D721Med (cell line): ENCODE measurements at regions not wholly inside any gene's neighbourhood (a gene's known extent, or its start where the extent isn't known, plus 50 kb on each side); places are given as distances from the start of the nearest gene placed in this dataset.
"Not testable (repeated sequence)": the region's sequence is repeated elsewhere in the genome, so short reads cannot be mapped to it uniquely, and the experiment has no call there.

Experiments used
- DNase-seq: peaks from one replicate; pipeline ENCODE4 v3.0.0; 2011; ENCODE audit warnings: low spot score; ENCODE audit not compliant: insufficient read length
- FAIRE-seq: peaks from 2 replicates; lab custom pipeline; 2011; peaks lifted over from hg19 to GRCh38; lab: Jason Lieb, UNC
- TF ChIP-seq, protein P1 (sequence below): IDR thresholded peaks from 2 replicates; pipeline ENCODE4 v1.5.1; 2012; ENCODE audit warnings: mild to moderate bottlenecking, control low read depth; ENCODE audit not compliant: insufficient read depth; ENCODE audit errors: missing control alignments

DNA sequence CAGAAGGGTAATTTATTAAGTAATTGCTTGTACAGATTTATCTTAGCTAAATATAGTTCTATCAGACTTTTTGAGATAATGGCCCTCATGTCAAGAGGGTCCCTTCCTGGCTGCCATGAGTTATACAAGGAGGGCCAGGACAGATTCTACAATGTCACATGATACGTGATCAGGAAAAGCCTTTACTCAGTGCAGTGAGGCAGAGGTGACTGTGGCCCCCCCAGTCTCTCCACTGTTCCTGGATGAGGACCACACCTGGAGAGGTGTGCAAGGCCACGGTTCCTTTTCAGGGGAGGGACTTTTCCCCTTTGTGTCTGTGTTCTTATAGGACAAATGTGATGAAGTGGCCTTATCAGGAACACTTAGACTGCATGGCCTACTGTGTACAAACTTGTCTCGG, 54.3 kb upstream of the LRCH1 start:
- TF ChIP-seq, protein P1, sequence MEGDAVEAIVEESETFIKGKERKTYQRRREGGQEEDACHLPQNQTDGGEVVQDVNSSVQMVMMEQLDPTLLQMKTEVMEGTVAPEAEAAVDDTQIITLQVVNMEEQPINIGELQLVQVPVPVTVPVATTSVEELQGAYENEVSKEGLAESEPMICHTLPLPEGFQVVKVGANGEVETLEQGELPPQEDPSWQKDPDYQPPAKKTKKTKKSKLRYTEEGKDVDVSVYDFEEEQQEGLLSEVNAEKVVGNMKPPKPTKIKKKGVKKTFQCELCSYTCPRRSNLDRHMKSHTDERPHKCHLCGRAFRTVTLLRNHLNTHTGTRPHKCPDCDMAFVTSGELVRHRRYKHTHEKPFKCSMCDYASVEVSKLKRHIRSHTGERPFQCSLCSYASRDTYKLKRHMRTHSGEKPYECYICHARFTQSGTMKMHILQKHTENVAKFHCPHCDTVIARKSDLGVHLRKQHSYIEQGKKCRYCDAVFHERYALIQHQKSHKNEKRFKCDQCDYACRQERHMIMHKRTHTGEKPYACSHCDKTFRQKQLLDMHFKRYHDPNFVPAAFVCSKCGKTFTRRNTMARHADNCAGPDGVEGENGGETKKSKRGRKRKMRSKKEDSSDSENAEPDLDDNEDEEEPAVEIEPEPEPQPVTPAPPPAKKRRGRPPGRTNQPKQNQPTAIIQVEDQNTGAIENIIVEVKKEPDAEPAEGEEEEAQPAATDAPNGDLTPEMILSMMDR = no peak
- no peak for DNase-seq
- FAIRE-seq = no peak

- TF ChIP-seq, protein P1 = no peak
- FAIRE-seq (no peak), DNase-seq (no peak)
Measured at GRCh38 chr13:46496086-46496485, 56.9 kb upstream of the LRCH1 start.

- FAIRE-seq = no peak
- TF ChIP-seq, protein P1 = no peak
Measured at GRCh38 chr13:46495651-46496050, 57.3 kb upstream of the LRCH1 start.

GRCh38 chr13:46495066-46495465, 57.9 kb upstream of the LRCH1 start:
- FAIRE-seq (no peak), DNase-seq (no peak)
- TF ChIP-seq, protein P1 = no peak

More at GRCh38 chr13:46495651-46496050, 57.3 kb upstream of the LRCH1 start:
- DNase-seq = no peak

DNA sequence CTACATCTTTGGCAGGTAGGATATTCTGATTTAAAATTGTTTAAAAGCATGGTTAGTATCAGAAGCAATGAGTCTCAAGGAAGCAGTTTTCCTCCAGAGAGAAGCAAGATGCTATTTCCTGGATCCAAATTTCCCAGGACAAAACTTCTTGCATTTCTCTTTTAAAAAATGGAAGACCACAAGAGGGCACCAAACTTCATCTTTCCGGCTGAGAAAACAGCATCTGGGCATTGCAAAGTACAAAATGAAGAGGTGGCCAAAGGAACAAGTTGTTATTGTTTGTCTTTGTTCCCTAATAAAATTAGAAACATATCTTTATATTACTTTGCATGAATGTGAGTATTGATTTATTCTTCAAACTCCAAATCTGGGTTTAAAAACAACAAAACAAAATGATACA, 60.0 kb upstream of the LRCH1 start:
- peak; percentile 73 for FAIRE-seq
- TF ChIP-seq, protein P1 = peak; percentile 62
- no peak for DNase-seq

GRCh38 chr13:46491641-46492040, 61.3 kb upstream of the LRCH1 start:
- DNase-seq (no peak), FAIRE-seq (no peak)
- TF ChIP-seq, protein P1 = no peak

DNA sequence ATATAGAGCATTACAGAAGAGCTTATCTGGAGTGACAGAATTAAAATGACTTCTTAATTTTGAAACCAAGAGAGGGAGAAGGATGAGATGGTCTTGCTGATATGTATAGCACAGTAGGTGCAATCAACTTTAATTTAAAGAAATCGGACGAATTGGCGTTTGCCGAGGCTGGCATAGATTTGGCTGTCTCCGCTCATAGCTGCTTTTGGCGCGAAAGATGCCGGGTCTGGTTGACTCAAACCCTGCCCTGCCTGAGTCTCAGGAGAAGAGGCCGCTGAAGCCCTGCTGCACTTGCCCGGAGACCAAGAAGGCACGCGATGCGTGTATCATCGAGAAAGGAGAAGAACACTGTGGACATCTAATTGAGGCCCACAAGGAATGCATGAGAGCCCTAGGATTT, 62.3 kb upstream of the LRCH1 start:
- not testable (repeated sequence) for DNase-seq
- FAIRE-seq = peak; percentile 79

DNA sequence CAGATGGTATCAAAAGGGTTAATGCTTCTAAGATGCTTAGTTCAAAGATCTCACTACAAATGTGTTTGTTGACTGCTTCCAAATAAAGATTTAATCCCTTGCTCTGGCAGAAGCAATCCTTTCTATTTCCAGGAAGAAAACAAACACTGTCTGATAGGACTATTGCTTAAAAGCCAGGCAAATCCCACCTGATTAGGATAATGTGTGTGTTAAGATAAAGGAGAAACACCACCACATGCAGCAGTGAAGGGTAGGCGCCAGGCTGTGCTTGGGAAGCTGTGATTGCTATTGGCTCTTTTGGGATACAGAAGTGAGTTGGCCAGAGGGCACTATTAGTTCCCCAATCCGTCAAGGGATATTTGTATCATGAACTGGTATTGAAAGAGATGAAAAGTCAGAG, 62.8 kb upstream of the LRCH1 start:
- TF ChIP-seq, protein P1 = no peak
- DNase-seq (peak; percentile 29), FAIRE-seq (peak; percentile 94)
